ENCODE measurements at regions not wholly inside any gene's neighbourhood (a gene's known extent, or its start where the extent isn't known, plus 50 kb on each side); places are given as distances from the start of the nearest gene placed in this dataset.

GRCh38 chr12:94094700-94095099, 53.7 kb upstream of the PLXNC1 start:
- TF ChIP-seq EZH2 (IDR thresholded peaks at IDR 0.05; ENCODE audit: borderline replicate concordance, low read length) (no peak), CTCF (IDR thresholded peaks at IDR 0.05; ENCODE audit: low read length) (no peak)
